WTC11 (cell line): ENCODE measurements at regions not wholly inside any gene's neighbourhood (a gene's known extent, or its start where the extent isn't known, plus 50 kb on each side); places are given as distances from the start of the nearest gene placed in this dataset.
"Not testable (repeated sequence)": the region's sequence is repeated elsewhere in the genome, so short reads cannot be mapped to it uniquely, and the experiment has no call there.

Experiments
- ATAC-seq: fragments of 200-7000 bp; cut with Tn5 transposase; 2 replicates; pipeline ENCODE4 v1.10.0; 2021; ENCODE audit warnings: mild to moderate bottlenecking, moderate library complexity
- CTCF ChIA-PET: fragments of 300-600 bp; sonication (Branson Sonifier 250); formaldehyde crosslinking; loops from one replicate; lab custom pipeline; 2021; ENCODE audit warnings: antibody characterized with exemption; lab: Charles Lee
- POLR2A ChIA-PET: fragments of 350-600 bp; sonication (Branson Sonifier 250); formaldehyde crosslinking; loops from one replicate; lab custom pipeline; 2021; ENCODE audit warnings: antibody characterized with exemption; lab: Charles Lee
- DNase-seq: peaks from one replicate; pipeline ENCODE4 v3.0.0; 2021; ENCODE audit warnings: low spot score
- H3K27ac Mint-ChIP-seq: 2 replicates; pipeline ENCODE4 v1.8.0; 2021; ENCODE audit warnings: mixed read lengths
- H3K27me3 Mint-ChIP-seq: 2 replicates; pipeline ENCODE4 v1.8.0; 2021; ENCODE audit warnings: low read depth, mild to moderate bottlenecking, moderate library complexity, mixed read lengths
- H3K36me3 Mint-ChIP-seq: 2 replicates; pipeline ENCODE4 v1.8.0; 2021; ENCODE audit warnings: mixed read lengths
- H3K4me1 Mint-ChIP-seq: 2 replicates; pipeline ENCODE4 v1.8.0; 2022; ENCODE audit warnings: mixed read lengths
- H3K4me3 Mint-ChIP-seq: 2 replicates; pipeline ENCODE4 v1.8.0; 2021; ENCODE audit warnings: mild to moderate bottlenecking, moderate library complexity, mixed read lengths
- H3K9me3 Mint-ChIP-seq: 2 replicates; pipeline ENCODE4 v1.8.0; 2021; ENCODE audit warnings: mixed read lengths
- ESRRA ChIP-seq: sonication (generic); formaldehyde crosslinking; IDR thresholded peaks from 2 replicates; pipeline ENCODE4 v1.8.1; 2022; ENCODE audit warnings: mild to moderate bottlenecking, missing genetic modification reagents, borderline replicate concordance
- ETV6 ChIP-seq: sonication (generic); formaldehyde crosslinking; IDR thresholded peaks from 2 replicates; pipeline ENCODE4 v1.8.1; 2022; ENCODE audit warnings: mild to moderate bottlenecking, missing genetic modification reagents
- HMGA2 ChIP-seq: fragments of 250-450 bp; sonication (Bioruptor Pico); IDR thresholded peaks from 2 replicates; pipeline ENCODE4 v1.4.0; 2021; ENCODE audit warnings: mild to moderate bottlenecking, moderate library complexity
- IRF2 ChIP-seq: sonication (generic); formaldehyde crosslinking; IDR thresholded peaks from 2 replicates; pipeline ENCODE4 v1.8.0; 2022; ENCODE audit warnings: low read depth, missing genetic modification reagents, borderline replicate concordance
- JUN ChIP-seq: sonication (generic); formaldehyde crosslinking; IDR thresholded peaks from 2 replicates; pipeline ENCODE4 v1.8.0; 2023; ENCODE audit warnings: mild to moderate bottlenecking, missing genetic modification reagents
- MXD4 ChIP-seq: fragments of 250-450 bp; sonication (Bioruptor Pico); IDR thresholded peaks from 2 replicates; pipeline ENCODE4 v1.8.0; 2021; ENCODE audit warnings: mild to moderate bottlenecking, moderate library complexity, borderline replicate concordance
- NR2C2 ChIP-seq: sonication (generic); formaldehyde crosslinking; IDR thresholded peaks from 2 replicates; pipeline ENCODE4 v1.8.0; 2022; ENCODE audit warnings: mild to moderate bottlenecking, missing genetic modification reagents
- PRRX2 ChIP-seq: fragments of 250-450 bp; sonication (Bioruptor Pico); IDR thresholded peaks from 2 replicates; pipeline ENCODE4 v1.8.0; 2021; ENCODE audit warnings: mild to moderate bottlenecking
- RORB ChIP-seq: fragments of 250-450 bp; sonication (Bioruptor Pico); IDR thresholded peaks from 2 replicates; pipeline ENCODE4 v1.9.0; 2021; ENCODE audit warnings: mild to moderate bottlenecking
- SOX15 ChIP-seq: fragments of 250-450 bp; sonication (Bioruptor Pico); IDR thresholded peaks from 2 replicates; pipeline ENCODE4 v1.9.0; 2021; ENCODE audit warnings: mild to moderate bottlenecking
- TEAD1 ChIP-seq: sonication (generic); formaldehyde crosslinking; IDR thresholded peaks from 2 replicates; pipeline ENCODE4 v1.8.0; 2022; ENCODE audit warnings: mild to moderate bottlenecking, missing genetic modification reagents
- TEAD4 ChIP-seq: sonication (generic); formaldehyde crosslinking; IDR thresholded peaks from 2 replicates; pipeline ENCODE4 v1.8.0; 2022; ENCODE audit warnings: mild to moderate bottlenecking, missing genetic modification reagents
- ZNF317 ChIP-seq: sonication (generic); formaldehyde crosslinking; IDR thresholded peaks from 2 replicates; pipeline ENCODE4 v1.8.1; 2023; ENCODE audit warnings: low read depth, mild to moderate bottlenecking, moderate library complexity, missing genetic modification reagents, borderline replicate concordance
- ZNF396 ChIP-seq: fragments of 250-450 bp; sonication (Bioruptor Pico); IDR thresholded peaks from 2 replicates; pipeline ENCODE4 v1.8.0; 2021; ENCODE audit warnings: mild to moderate bottlenecking, moderate library complexity, borderline replicate concordance
- ZNF416 ChIP-seq: fragments of 250-450 bp; sonication (Bioruptor Pico); IDR thresholded peaks from 2 replicates; pipeline ENCODE4 v1.9.0; 2021; ENCODE audit warnings: mild to moderate bottlenecking, inconsistent platforms
- ZNF671 ChIP-seq: fragments of 250-450 bp; sonication (Bioruptor Pico); IDR thresholded peaks from 2 replicates; pipeline ENCODE4 v1.8.0; 2021; ENCODE audit warnings: mild to moderate bottlenecking
- TF ChIP-seq, protein P1 (sequence below): fragments of 250-450 bp; sonication (Bioruptor Pico); conservative IDR thresholded peaks from 2 replicates; pipeline ENCODE4 v1.9.0; 2021; ENCODE audit warnings: mild to moderate bottlenecking
- TF ChIP-seq, protein P2 (sequence below): sonication (generic); formaldehyde crosslinking; IDR thresholded peaks from 2 replicates; pipeline ENCODE4 v1.8.0; 2022; ENCODE audit warnings: mild to moderate bottlenecking, missing genetic modification reagents
- TF ChIP-seq, protein P3 (sequence below): sonication (generic); formaldehyde crosslinking; IDR thresholded peaks from 2 replicates; pipeline ENCODE4 v1.8.0; 2022; ENCODE audit warnings: missing genetic modification reagents
- TF ChIP-seq, protein P4 (sequence below): sonication (generic); formaldehyde crosslinking; IDR thresholded peaks from 2 replicates; pipeline ENCODE4 v1.8.1; 2022; ENCODE audit warnings: low read depth, mild to moderate bottlenecking, moderate library complexity, missing genetic modification reagents, borderline replicate concordance
- TF ChIP-seq, protein P5 (sequence below): sonication (generic); formaldehyde crosslinking; IDR thresholded peaks from 2 replicates; pipeline ENCODE4 v1.8.1; 2022; ENCODE audit warnings: mild to moderate bottlenecking, moderate library complexity, missing genetic modification reagents

DNA sequence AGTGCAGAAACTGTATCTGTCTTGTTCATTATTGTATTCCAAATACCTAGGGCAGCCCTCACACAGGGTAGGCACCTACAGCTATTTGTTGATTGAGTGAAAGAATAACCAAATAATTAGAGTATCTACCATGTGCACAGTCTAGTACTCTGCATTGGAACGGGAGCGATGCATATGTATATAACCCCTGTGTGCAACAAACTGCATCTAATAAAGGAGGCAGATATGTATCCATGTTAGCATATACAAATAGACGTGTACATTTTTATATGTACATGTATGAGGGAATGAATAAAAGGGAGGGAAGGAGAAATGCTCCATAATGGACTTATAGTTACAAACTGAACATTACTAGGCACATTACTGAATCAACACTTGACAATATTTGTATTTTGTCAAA, 191.3 kb upstream of the PTPRZ1 start:
- Mint-ChIP-seq H3K9me3 (no peaks in the 10 kb centered on the region), H3K4me3 (no peak overlapping the region), H3K27ac (no peak overlapping the region), H3K27me3 (no peaks in the 10 kb centered on the region), H3K4me1 (peaks cover 14% of the 10 kb centered on the region), H3K36me3 (no peaks in the 10 kb centered on the region)
- TF ChIP-seq ZNF396 (CRISPR knock-in tag) (no peak), RORB (no peak), TEAD1 (CRISPR knock-in tag) (no peak), JUN (CRISPR knock-in tag) (no peak), TEAD4 (CRISPR knock-in tag) (no peak), NR2C2 (CRISPR knock-in tag) (no peak), PRRX2 (CRISPR knock-in tag) (no peak)
- ATAC-seq (no peak), DNase-seq (no peak)
- ChIA-PET CTCF (no interaction called here), POLR2A (no interaction called here)

DNA sequence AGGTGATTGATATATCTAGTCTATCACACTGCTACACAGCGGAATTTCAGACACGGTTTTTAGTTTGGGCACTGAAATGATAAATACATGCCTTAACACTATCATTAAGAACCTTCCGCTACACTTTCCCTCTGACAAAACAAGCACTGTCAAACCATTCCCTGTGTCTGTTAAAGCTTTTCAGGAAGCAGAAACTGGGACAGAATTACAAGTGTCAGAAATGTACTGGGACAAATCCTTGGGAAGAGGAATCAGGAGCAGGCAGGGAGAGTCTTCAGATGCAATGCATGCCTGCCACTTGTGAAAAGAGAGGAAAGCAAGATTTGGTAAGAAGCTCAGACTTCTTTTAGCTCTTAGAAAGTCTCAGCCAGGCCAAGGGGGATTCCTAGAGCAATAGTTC, 196.8 kb upstream of the PTPRZ1 start:
- Mint-ChIP-seq H3K27me3 (no peaks in the 10 kb centered on the region), H3K36me3 (no peaks in the 10 kb centered on the region), H3K9me3 (peaks cover 11% of the 10 kb centered on the region), H3K27ac (no peak overlapping the region), H3K4me1 (peaks cover 15% of the 10 kb centered on the region)
- no peak for DNase-seq
- no peak for ATAC-seq
- CTCF ChIA-PET, result interaction anchor here (0.8 to 1.0 kb wide), 2 partner anchors 55 to 318 kb away, joined by 3 to 5 read pairs; no protein-coding TSS in a partner anchor
- TF ChIP-seq NR2C2 (CRISPR knock-in tag) (no peak), MXD4 (CRISPR knock-in tag) (no peak), ESRRA (CRISPR knock-in tag) (no peak), ETV6 (CRISPR knock-in tag) (no peak)
- TF ChIP-seq, protein P1, sequence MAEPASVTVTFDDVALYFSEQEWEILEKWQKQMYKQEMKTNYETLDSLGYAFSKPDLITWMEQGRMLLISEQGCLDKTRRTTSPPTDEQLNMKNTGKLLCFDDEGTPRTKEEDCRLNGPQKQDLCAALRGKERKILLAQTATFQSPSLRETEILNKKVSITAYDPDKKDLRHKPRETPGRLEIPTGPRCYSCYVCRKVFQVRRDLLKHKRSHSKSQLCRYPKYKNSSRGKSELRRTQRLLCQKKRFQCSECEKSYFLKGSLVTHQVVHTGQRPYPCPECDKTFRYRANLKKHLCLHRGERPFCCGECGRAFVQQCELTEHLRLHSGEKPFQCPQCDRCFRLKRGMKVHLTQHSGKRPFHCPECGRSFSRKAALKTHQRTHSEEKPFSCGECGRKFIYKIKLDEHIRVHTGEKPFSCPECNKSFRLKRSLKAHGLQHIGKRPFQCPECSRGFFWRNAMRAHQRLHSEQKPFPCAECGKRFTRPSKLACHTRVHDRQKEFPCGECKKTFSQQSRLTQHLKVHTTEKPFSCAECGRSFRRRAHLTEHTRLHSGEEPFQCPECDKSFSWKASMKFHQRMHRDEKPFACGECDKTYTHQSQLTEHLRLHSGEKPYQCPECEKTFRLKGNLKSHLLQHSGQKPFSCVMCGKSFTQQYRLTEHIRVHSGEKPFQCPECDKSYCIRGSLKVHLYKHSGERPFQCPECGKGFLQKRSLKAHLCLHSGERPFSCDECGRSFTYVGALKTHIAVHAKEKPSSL, result no peak
- TF ChIP-seq, all 79 proteins: peak for 0
- POLR2A ChIA-PET, result no interaction called here
- H3K4me3 Mint-ChIP-seq, result no peak overlapping the region

DNA sequence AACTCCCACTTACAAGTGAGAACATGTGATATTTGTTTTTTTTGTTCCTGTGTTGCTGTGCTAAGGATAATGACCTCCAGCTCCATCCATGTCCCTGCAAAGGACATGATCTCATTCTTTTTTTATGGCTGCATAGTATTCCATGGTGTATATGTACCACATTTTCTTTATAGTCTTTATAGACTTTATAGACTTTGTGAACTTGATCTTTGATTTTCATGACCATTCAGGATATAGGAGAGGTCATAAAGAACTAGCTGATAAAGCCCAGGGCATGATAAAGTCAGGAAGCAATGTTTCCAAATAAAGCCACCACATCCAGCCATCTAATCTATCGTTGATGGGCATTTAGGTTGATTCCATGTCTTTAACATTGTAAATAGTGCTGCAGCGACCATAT, 198.5 kb upstream of the PTPRZ1 start:
- H3K9me3 Mint-ChIP-seq, result peaks cover 21% of the 10 kb centered on the region

DNA sequence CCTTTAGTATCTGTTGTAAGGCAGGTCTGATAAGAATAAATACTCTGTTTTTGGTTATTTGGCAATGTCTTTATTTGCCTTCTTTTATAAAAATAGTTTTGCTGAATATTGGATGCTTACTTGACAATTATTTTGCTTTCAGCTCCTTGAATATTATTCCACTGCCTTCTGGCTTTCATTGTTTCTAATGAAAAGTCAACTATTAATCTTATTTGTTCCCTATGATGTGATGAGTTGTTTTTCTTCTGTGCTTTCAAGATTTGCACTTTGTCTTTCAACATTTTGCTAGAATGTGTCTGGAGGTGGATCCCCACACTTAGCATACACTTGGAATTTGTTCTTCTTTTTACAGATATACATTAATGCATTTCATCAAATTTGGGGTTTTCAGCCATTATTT, 203.8 kb upstream of the PTPRZ1 start:
- Mint-ChIP-seq H3K27ac (no peak overlapping the region), H3K4me1 (no peaks in the 10 kb centered on the region), H3K27me3 (no peaks in the 10 kb centered on the region; the same call in 1 of the 2 replicates), H3K36me3 (peaks cover 14% of the 10 kb centered on the region), H3K4me3 (no peak overlapping the region), H3K9me3 (peaks cover 22% of the 10 kb centered on the region)
- ChIA-PET POLR2A (no interaction called here), CTCF (no interaction called here)
- TF ChIP-seq, protein P2, sequence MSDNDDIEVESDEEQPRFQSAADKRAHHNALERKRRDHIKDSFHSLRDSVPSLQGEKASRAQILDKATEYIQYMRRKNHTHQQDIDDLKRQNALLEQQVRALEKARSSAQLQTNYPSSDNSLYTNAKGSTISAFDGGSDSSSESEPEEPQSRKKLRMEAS (CRISPR knock-in tag), result no peak
- peak; percentile 92 for TF ChIP-seq ZNF317 (CRISPR knock-in tag)
- no peak for DNase-seq
- ATAC-seq, result no peak

More for the DNA sequence above, 198.5 kb upstream of the PTPRZ1 start:
- CTCF ChIA-PET, ATAC-seq, DNase-seq, H3K27me3 Mint-ChIP-seq, H3K27ac Mint-ChIP-seq, H3K36me3 Mint-ChIP-seq, POLR2A ChIA-PET, H3K4me3 Mint-ChIP-seq: not testable (repeated sequence)
- peaks cover 15% of the 10 kb centered on the region for H3K4me1 Mint-ChIP-seq

DNA sequence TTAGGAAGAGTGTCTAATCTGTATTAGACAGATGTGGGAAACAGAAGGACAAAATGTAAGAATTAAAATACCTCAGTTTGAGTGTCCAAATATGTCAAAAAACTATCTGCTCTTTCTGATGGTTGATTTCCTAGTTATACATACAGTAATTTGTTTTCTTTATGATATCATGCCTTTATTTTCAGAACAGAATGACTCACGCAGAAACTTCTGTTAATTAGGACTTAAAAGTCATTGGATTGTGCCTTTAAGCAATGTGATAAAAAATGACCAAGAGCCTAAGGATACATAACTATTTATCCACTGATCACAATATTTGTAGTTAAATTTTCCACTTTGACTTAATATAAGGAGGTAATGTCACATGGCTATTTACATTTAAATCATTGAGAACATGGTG, 206.7 kb upstream of the PTPRZ1 start:
- Mint-ChIP-seq H3K9me3 (peaks cover 21% of the 10 kb centered on the region), H3K36me3 (peaks cover 14% of the 10 kb centered on the region), H3K4me1 (no peaks in the 10 kb centered on the region), H3K27me3 (no peaks in the 10 kb centered on the region; the same call in 1 of the 2 replicates), H3K4me3 (no peak overlapping the region), H3K27ac (no peak overlapping the region)
- CTCF ChIA-PET, result no interaction called here
- no peak for ATAC-seq
- no peak for DNase-seq
- POLR2A ChIA-PET, result no interaction called here
- TF ChIP-seq ZNF416 (no peak), HMGA2 (CRISPR knock-in tag) (no peak), ZNF671 (no peak), SOX15 (no peak), IRF2 (CRISPR knock-in tag) (no peak)
- TF ChIP-seq, protein P3, sequence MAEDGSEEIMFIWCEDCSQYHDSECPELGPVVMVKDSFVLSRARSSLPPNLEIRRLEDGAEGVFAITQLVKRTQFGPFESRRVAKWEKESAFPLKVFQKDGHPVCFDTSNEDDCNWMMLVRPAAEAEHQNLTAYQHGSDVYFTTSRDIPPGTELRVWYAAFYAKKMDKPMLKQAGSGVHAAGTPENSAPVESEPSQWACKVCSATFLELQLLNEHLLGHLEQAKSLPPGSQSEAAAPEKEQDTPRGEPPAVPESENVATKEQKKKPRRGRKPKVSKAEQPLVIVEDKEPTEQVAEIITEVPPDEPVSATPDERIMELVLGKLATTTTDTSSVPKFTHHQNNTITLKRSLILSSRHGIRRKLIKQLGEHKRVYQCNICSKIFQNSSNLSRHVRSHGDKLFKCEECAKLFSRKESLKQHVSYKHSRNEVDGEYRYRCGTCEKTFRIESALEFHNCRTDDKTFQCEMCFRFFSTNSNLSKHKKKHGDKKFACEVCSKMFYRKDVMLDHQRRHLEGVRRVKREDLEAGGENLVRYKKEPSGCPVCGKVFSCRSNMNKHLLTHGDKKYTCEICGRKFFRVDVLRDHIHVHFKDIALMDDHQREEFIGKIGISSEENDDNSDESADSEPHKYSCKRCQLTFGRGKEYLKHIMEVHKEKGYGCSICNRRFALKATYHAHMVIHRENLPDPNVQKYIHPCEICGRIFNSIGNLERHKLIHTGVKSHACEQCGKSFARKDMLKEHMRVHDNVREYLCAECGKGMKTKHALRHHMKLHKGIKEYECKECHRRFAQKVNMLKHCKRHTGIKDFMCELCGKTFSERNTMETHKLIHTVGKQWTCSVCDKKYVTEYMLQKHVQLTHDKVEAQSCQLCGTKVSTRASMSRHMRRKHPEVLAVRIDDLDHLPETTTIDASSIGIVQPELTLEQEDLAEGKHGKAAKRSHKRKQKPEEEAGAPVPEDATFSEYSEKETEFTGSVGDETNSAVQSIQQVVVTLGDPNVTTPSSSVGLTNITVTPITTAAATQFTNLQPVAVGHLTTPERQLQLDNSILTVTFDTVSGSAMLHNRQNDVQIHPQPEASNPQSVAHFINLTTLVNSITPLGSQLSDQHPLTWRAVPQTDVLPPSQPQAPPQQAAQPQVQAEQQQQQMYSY, result no peak
- TF ChIP-seq, protein P4, sequence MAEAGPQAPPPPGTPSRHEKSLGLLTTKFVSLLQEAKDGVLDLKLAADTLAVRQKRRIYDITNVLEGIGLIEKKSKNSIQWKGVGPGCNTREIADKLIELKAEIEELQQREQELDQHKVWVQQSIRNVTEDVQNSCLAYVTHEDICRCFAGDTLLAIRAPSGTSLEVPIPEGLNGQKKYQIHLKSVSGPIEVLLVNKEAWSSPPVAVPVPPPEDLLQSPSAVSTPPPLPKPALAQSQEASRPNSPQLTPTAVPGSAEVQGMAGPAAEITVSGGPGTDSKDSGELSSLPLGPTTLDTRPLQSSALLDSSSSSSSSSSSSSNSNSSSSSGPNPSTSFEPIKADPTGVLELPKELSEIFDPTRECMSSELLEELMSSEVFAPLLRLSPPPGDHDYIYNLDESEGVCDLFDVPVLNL, result no peak
- TF ChIP-seq, protein P5, sequence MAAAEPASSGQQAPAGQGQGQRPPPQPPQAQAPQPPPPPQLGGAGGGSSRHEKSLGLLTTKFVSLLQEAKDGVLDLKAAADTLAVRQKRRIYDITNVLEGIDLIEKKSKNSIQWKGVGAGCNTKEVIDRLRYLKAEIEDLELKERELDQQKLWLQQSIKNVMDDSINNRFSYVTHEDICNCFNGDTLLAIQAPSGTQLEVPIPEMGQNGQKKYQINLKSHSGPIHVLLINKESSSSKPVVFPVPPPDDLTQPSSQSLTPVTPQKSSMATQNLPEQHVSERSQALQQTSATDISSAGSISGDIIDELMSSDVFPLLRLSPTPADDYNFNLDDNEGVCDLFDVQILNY, result no peak
